A673 (cell line): ENCODE measurements at regions not wholly inside any gene's neighbourhood (a gene's known extent, or its start where the extent isn't known, plus 50 kb on each side); places are given as distances from the start of the nearest gene placed in this dataset.

Source experiments
- BruUV-seq: library from RNA; stranded (reverse); fragments of 400-500 nt; replicated peaks from 2 replicates; lab custom pipeline; 2021; lab: Mats Ljungman, UMichigan
- CTCF ChIA-PET: fragments of 300-600 bp; sonication (Branson Sonifier 250); formaldehyde crosslinking; loops from one replicate; lab custom pipeline; 2022; ENCODE audit warnings: antibody characterized with exemption; lab: Charles Lee
- POLR2A ChIA-PET: fragments of 300-600 bp; sonication (Branson Sonifier 250); formaldehyde crosslinking; loops from one replicate; lab custom pipeline; 2022; ENCODE audit warnings: antibody characterized with exemption; ENCODE audit not compliant: low non-redundant PET; lab: Charles Lee
- DNase-seq: peaks from one replicate; pipeline ENCODE4 v3.0.0-alpha.2; 2015; ENCODE audit warnings: low spot score
- H3K27ac ChIP-seq: fragments of 200-600 bp; sonication (generic); 2 replicates; pipeline ENCODE4 v1.5.1; 2016; ENCODE audit warnings: mixed run types, low read depth, mild to moderate bottlenecking, mixed read lengths, antibody characterized with exemption, low read length; ENCODE audit not compliant: poor library complexity, severe bottlenecking
- H3K27me3 ChIP-seq: fragments of 200-600 bp; sonication (generic); replicated peaks from 2 replicates; pipeline ENCODE4 v1.6.1; 2017; ENCODE audit warnings: mixed run types, low read depth, mild to moderate bottlenecking, mixed read lengths, antibody characterized with exemption, low read length; ENCODE audit not compliant: insufficient read depth, poor library complexity
- H3K36me3 ChIP-seq: fragments of 200-600 bp; sonication (generic); 2 replicates; pipeline ENCODE4 v1.6.1; 2016; ENCODE audit warnings: mixed run types, mild to moderate bottlenecking, mixed read lengths, antibody characterized with exemption, low read length; ENCODE audit not compliant: insufficient read depth, poor library complexity, severe bottlenecking
- H3K4me1 ChIP-seq: fragments of 200-600 bp; sonication (generic); 2 replicates; pipeline ENCODE4 v1.6.1; 2017; ENCODE audit warnings: mixed run types, mild to moderate bottlenecking, mixed read lengths, antibody characterized with exemption, low read length; ENCODE audit not compliant: insufficient read depth, poor library complexity, severe bottlenecking
- H3K4me3 ChIP-seq: fragments of 200-600 bp; sonication (generic); 2 replicates; pipeline ENCODE4 v1.5.1; 2016; ENCODE audit warnings: low read depth, mixed run types, mild to moderate bottlenecking, mixed read lengths, low read length; ENCODE audit not compliant: poor library complexity, severe bottlenecking
- H3K9me3 ChIP-seq: fragments of 200-600 bp; sonication (generic); 2 replicates; pipeline ENCODE4 v1.6.1; 2016; ENCODE audit warnings: mixed run types, low read depth, mild to moderate bottlenecking, mixed read lengths, antibody characterized with exemption, low read length; ENCODE audit not compliant: poor library complexity, severe bottlenecking
- EZH2 ChIP-seq: fragments of 200-600 bp; sonication (generic); IDR thresholded peaks from 2 replicates; pipeline ENCODE4 v1.6.1; 2017; ENCODE audit warnings: borderline replicate concordance, low read depth, mild to moderate bottlenecking, mixed read lengths, antibody characterized with exemption, low read length; ENCODE audit not compliant: poor library complexity, severe bottlenecking
- intact Hi-C: fragments of 100-400 bp; cut with micrococcal nuclease; formaldehyde crosslinking; loops from one replicate; pipeline ENCODE4 v1.10.0; 2022; ENCODE audit not compliant: unreplicated experiment
- TF ChIP-seq, protein P1 (sequence below): fragments of 300-800, 200-600 bp; sonication (generic); conservative IDR thresholded peaks from 2 replicates; pipeline ENCODE4 v1.5.1; 2017; ENCODE audit warnings: low read depth, mild to moderate bottlenecking, antibody characterized with exemption, low read length, moderate library complexity, mixed read lengths

DNA sequence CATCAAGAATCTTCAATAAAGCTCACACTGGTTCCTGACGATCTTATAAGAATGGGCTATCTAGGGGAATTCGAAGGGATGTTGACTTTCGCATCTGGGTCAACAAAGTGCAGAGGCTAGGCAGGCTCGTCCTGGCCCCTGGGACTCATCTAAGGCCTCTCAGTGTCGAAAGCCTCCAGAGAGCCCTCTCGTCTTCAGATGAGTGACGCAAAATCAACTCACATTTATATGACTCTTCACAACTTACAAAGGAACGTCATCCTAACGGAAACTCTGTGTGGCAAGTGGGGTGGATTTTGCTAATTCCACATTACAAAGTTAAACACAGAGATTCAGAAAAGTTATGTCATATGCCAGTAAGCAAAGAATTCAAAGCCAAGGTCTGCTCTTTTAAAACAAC, 270.5 kb upstream of the EXOC2 start:
- no peak for TF ChIP-seq EZH2
- TF ChIP-seq, protein P1, sequence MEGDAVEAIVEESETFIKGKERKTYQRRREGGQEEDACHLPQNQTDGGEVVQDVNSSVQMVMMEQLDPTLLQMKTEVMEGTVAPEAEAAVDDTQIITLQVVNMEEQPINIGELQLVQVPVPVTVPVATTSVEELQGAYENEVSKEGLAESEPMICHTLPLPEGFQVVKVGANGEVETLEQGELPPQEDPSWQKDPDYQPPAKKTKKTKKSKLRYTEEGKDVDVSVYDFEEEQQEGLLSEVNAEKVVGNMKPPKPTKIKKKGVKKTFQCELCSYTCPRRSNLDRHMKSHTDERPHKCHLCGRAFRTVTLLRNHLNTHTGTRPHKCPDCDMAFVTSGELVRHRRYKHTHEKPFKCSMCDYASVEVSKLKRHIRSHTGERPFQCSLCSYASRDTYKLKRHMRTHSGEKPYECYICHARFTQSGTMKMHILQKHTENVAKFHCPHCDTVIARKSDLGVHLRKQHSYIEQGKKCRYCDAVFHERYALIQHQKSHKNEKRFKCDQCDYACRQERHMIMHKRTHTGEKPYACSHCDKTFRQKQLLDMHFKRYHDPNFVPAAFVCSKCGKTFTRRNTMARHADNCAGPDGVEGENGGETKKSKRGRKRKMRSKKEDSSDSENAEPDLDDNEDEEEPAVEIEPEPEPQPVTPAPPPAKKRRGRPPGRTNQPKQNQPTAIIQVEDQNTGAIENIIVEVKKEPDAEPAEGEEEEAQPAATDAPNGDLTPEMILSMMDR, result no peak
- intact Hi-C loops, result no loop called here
- Histone ChIP-seq H3K4me1 (no peaks in the 10 kb centered on the region), H3K9me3 (no peaks in the 10 kb centered on the region), H3K27me3 (peaks cover 40% of the 10 kb centered on the region), H3K27ac (no peak overlapping the region), H3K36me3 (no peaks in the 10 kb centered on the region), H3K4me3 (no peak overlapping the region)
- ChIA-PET POLR2A (no interaction called here), CTCF (no interaction called here)
- BruUV-seq, result no TSS peak
- DNase-seq, result no peak

DNA sequence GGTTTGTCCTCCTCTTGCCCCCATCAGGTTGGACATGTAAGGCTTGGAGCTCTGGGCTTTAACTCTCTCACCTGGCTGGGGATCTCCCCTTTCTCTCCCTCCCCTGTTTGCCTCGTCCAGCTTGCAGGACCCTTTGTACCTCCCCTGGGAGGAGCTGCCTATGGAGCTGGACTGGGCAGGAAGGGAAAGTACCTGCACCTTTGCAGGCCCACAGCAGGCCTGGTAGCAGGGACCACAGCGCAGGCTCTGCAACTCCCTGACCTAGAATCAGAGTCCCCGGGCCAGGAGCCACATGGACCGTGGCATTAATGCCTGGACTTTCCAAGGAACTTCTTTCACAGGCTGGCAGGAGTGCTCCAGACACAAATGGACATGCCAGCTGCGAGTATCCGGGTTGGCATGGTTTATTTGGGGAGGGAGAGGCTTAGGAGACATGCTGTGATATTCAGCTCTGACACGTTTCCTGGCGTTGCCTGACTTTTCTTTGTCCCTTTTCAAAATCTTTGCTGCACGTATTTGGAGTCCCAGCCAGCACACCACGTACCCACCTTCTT, 268.5 kb upstream of the EXOC2 start:
- intact Hi-C loops, result no loop called here
- Histone ChIP-seq H3K27me3 (peaks cover 27% of the 10 kb centered on the region), H3K36me3 (no peaks in the 10 kb centered on the region), H3K4me3 (no peak overlapping the region), H3K9me3 (no peaks in the 10 kb centered on the region), H3K4me1 (no peaks in the 10 kb centered on the region), H3K27ac (no peak overlapping the region)
- POLR2A ChIA-PET, result no interaction called here
- DNase-seq, result no peak
- TF ChIP-seq, protein P1, result no peak
- TF ChIP-seq EZH2, result no peak
- BruUV-seq, result no TSS peak
- CTCF ChIA-PET, result no interaction called here

DNA sequence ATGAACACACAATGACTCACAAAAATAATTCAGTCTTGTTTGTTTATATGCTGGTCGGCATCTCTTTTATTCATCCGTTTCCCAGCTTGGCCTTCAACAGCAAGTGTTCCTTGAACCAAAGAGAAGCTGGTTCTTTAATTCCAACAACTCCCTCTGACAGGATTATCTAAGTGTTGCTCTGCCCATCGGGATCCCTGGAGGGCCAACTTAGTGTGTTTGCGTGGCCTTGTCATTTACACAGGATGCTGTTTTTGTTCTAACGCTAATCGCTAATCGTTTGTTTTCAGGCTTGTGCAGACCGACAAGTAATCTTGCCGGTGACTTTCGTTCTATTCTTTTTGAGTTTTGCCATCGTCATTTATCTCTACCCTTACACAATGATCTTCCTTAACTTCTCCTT, 267.4 kb upstream of the EXOC2 start:
- no TSS peak for BruUV-seq
- Histone ChIP-seq H3K27ac (no peak overlapping the region), H3K36me3 (no peaks in the 10 kb centered on the region), H3K4me1 (no peaks in the 10 kb centered on the region), H3K4me3 (no peak overlapping the region), H3K9me3 (no peaks in the 10 kb centered on the region), H3K27me3 (peaks cover 27% of the 10 kb centered on the region)
- TF ChIP-seq EZH2, result no peak
- TF ChIP-seq, protein P1, result no peak
- intact Hi-C loops, result no loop called here
- ChIA-PET POLR2A (no interaction called here), CTCF (no interaction called here)
- DNase-seq, result no peak
